GM12874 (cell line): ENCODE measurements at regions not wholly inside any gene's neighbourhood (a gene's known extent, or its start where the extent isn't known, plus 50 kb on each side); places are given as distances from the start of the nearest gene placed in this dataset.

ENCODE experiments used
- TF ChIP-seq, protein P1 (sequence below): IDR thresholded peaks from 2 replicates; pipeline ENCODE4 v1.5.1; 2011; ENCODE audit warnings: low read depth, mild to moderate bottlenecking, control low read depth, low read length, moderate library complexity; ENCODE audit not compliant: insufficient read depth

DNA sequence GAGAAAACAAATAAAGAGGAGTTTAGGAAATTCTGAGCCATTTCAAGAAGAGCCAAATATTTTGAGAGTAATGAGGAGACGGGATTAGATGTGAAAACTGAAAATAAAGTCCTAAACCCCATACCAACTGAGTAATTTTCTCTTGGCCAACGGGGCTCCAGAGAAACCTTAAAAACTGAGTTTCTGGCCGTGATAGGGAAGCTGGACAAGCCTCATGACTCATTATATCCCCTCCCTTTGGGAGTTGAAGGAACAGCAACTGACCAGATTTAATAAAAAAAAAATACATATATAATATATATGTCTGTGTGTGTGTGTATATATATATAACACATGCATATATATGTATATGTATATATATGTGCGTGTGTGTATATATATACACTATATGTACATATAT, 119.6 kb downstream of the PRDM9 start:
- TF ChIP-seq, protein P1, sequence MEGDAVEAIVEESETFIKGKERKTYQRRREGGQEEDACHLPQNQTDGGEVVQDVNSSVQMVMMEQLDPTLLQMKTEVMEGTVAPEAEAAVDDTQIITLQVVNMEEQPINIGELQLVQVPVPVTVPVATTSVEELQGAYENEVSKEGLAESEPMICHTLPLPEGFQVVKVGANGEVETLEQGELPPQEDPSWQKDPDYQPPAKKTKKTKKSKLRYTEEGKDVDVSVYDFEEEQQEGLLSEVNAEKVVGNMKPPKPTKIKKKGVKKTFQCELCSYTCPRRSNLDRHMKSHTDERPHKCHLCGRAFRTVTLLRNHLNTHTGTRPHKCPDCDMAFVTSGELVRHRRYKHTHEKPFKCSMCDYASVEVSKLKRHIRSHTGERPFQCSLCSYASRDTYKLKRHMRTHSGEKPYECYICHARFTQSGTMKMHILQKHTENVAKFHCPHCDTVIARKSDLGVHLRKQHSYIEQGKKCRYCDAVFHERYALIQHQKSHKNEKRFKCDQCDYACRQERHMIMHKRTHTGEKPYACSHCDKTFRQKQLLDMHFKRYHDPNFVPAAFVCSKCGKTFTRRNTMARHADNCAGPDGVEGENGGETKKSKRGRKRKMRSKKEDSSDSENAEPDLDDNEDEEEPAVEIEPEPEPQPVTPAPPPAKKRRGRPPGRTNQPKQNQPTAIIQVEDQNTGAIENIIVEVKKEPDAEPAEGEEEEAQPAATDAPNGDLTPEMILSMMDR, result no peak

DNA sequence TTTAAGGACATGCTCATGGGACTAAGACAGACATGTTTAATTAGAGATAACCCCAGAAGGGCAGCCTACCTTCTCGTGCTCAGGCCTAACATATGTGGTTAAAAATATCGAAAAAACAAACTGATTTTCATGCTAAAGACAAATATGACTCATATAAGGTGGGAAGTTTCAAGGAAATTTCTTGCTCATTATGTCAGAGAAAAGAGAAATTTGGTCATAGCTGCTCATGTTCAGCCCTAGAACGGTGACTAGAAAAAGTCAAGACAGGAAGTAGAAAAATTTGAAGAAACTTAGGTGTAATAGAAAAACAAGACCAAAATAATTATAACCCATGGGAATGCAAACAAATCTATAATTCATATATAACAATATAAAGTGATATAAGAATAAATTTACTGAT, 120.6 kb downstream of the PRDM9 start:
- TF ChIP-seq, protein P1, result no peak

DNA sequence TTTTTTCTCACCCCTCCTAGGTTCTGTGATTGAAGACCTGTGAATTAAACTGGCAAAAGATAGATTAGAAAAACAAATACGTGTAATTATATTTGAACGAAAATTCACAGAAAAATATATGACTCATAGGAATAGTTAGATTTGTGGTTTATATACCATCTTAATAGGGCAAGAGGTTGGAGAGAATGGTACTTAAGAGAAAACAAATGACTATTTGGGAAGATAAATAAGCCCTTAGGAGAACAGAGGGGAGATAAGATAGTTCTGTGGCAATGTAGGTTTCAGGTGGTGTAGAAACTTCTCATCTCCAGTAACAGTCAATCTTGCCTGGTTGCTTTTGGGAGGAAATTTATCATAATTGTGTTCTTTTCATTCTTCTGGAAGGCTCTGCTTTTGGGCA, 122.0 kb downstream of the PRDM9 start:
- TF ChIP-seq, protein P1, result no peak

DNA sequence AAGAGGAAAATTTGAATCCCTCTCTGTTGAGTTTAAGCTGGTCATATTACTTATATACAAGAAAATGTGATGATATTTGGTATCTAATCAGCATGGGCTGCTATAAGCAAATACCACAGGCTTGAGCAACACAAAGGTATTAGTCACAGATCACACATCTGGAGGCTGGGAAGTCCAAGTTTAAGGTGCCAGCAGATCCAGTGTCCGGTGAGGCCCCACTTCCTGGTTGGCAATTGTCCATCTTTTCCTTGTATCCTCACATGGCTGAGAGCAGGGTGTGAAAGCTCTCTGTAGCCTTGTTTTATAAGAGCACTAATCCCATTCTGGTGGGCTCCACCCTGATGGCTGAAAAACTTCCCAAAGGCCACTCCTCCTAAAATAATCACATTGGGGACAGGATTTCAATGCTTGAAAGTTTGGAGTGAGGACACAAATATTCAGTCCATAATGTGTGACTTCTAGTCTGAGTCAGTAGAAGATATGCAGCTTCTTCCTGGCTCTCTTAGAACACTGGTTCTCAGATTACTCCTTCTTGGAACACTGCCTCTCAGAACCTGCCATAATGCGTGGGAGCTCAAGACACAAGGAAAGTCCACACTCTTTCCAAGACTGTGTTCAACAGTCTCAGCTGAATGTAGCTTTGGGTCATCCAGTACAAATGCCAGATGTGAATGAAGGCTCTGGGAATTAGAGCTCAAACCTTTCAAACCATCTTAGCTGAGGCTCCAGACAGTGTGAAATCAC, 124.1 kb downstream of the PRDM9 start:
- TF ChIP-seq, protein P1, result no peak

DNA sequence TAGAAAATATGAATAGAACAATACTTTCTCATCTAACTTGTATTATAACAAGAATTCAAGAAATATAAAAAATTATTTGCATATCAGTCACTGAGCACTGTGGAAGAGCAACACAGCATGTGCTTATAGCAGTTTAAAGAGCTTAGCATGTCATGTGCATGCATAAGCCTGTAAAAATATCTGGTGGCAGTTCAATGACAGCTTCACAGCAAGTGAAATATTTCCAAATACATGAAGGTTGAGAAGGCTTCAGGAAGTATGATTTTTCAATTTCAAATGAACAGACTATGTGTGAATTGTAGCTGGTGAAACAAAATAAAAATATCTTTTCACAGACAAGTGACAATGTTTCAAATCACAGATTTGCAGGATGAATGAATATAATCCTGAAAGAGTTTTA, 128.5 kb downstream of the PRDM9 start:
- TF ChIP-seq, protein P1, result no peak

DNA sequence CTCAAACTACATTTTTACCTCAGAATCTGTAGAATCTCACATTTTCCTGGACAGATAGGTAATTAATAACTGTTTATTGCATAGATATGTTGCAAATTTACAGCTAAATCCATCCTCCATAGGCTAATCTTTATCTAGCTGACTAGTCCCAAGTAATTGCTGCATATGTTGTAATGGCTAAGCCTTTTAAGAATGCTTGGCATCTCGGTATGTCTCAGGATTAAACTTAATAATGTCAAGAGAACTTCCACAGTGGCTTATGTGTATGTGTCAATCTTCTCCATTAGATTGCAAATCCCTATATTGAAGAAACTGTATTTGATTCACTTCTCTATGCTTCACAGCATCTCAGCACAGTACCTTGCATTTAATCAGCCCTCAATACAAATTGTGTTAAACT, 131.9 kb downstream of the PRDM9 start:
- TF ChIP-seq, protein P1, result no peak

DNA sequence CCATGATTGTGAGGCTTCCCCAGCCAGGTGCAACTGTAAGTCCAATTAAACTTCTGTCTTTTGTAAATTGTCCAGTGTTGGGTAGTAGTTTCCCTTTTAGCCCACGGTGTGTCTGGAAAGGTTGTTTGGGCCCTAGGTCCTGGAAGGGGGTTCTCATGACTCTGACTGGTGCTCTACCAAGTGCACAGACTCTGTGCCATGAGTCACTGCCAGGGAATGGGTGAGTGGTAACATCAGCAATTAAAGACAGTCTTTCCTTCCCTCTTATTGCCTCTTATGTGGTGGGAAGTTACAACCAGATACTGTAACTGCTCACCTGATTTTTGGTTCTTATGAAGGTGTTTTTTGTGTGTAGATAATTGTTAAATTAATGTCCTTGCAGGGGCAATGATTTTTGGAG, 141.2 kb downstream of the PRDM9 start:
- TF ChIP-seq, protein P1, result no peak

DNA sequence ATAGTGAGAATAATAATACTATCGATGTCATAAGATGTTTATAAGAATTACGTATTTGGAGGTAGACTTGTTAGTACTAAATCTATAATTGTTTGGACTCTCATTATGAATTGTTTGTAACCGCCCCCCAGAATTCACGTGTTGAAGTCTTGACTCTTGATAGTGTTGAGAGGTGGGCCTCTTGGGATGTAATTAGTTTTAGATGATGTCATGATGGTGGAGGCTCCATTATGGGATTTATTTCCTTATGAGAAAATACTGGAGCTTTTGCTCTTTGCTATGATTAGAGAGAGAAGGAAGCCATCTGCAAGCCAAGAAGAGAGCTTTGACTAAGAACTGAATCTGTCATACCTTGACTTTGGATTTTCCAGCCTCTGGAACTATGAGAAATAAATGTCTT, 142.2 kb downstream of the PRDM9 start:
- TF ChIP-seq, protein P1, result no peak
